Suppressor macrophage treated with lipopolysaccharide for 4 hours (primary cell): ENCODE measurements at regions not wholly inside any gene's neighbourhood (a gene's known extent, or its start where the extent isn't known, plus 50 kb on each side); places are given as distances from the start of the nearest gene placed in this dataset.

Experiments
- DNase-seq: peaks from one replicate; pipeline ENCODE4 v3.0.0-alpha.2; 2020

DNA sequence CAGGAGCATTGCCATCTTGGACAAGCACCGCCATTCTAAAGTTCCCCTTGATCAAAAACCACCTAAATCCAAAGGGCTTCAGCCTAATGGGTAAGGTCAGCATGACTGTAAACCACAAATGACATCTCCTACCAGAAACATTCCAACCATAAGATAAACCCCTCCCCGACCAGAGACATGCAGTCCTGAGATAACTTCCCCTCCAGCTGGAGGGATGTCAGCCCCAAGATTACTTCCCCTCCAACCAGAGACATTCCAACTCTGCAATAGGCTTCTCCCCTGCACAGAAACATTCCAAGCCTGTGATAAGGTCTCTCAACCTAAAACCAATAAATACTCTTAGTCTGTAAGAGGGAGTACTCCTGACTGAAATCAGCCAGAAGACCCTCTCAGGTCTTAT is 62.7 kb upstream of the DNAJC19 start:
- DNase-seq: no peak

DNA sequence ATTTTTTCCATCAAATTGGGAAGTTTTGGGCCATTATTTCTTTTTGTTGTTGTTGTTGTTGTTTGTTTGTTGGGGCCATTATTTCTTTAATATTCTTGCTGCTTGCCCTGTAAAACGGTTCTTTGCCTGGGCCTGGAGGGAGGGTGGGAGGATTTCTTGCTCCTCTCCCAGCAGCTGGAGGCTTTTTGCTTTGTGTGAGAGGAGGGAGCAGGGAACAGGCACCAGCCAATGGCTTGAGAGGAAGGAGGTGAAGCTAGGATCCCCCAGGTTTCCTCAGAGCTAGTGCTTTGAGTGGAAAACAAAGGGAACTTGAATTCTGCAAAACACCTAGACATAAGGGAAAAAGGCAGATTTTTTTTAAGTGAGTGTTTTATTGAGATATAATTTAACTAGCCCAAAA is 61.2 kb upstream of the DNAJC19 start:
- DNase-seq: no peak

- no peak for DNase-seq
Observed at GRCh38 chr3:181040030-181040429, 50.5 kb upstream of the DNAJC19 start.
